Midbrain (tissue), 1 donor: ENCODE measurements at regions not wholly inside any gene's neighbourhood (a gene's known extent, or its start where the extent isn't known, plus 50 kb on each side); places are given as distances from the start of the nearest gene placed in this dataset.

Source experiments
- DNase-seq: peaks from one replicate; lab custom pipeline; 2025; lab: John Stamatoyannopoulos, UW

DNA sequence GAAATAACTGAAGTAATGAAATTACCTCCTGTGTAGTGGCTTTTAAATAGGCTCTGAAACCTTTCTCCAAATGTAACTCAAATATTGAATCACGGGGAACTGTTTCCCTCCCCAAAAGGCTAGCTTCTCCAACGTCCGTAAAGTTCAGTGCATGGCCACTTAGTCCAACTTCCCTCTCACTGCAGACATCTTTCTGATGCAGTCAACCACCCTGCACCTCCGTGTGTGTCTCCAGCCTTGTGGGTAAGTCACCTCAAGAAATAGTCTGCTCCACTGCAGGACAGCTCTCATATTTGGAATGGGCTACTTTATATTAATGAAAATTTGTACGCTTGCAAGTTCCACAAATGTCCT, 152.5 kb upstream of the CYRIA start:
- no peak for DNase-seq

DNA sequence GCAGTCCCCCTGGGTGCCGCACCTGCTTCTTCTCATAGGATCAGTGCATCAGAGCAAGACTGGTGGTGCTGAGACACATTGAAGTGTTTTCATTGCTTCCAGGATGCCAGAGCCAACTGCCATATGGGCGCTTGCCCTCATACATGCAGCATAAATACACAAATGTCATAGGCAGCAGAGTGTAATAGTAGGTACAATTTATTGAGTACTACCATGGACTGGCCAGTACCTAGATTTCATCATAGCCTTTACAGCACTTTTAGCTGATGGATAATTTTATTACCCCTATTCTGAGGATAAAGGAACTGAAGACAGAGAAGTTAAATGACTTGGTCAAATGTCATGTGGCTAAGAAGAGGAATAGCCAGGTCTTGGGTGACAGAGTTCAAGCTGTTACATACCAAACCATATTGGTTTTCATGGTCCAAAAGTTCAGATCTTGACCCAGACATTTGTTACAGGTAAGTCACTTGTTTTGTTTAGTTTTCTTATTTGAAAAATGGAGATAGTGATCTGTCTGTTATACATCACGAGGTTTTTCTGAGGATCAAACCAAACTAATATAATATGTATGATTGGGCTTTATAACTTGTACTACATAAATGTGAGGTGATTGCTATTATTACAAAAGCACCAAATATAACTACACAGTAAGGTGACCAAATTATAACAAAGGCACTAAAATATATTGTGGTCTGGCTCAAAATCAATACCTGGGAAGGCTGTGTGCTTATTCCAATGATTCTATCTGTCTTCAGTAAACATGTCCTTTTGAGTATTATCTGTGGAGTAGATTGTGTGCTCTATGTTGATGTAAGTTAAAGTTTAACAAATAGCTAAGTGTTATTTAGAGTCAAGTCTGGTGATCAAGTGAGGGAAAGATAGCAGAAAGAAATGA, 151.9 kb upstream of the CYRIA start:
- DNase-seq: no peak

DNA sequence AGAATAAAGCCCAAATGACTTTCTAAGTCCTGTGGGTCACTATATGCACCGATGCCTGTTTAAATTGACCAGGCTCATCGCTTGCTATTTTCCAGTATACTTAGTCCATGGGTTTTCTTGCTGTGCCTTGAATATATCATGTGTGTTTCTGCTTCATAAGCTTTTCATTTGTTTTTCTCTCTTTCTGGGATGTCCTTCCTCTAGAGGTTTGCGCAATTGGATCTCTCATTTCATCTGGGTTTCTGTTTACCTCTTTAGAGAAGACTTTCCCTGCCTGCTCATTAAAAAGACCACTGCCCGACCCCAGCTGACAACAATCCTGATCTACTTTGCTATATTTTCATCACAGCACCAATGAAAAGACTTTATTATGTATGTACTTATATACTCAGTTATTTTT, 150.9 kb upstream of the CYRIA start:
- no peak for DNase-seq

DNA sequence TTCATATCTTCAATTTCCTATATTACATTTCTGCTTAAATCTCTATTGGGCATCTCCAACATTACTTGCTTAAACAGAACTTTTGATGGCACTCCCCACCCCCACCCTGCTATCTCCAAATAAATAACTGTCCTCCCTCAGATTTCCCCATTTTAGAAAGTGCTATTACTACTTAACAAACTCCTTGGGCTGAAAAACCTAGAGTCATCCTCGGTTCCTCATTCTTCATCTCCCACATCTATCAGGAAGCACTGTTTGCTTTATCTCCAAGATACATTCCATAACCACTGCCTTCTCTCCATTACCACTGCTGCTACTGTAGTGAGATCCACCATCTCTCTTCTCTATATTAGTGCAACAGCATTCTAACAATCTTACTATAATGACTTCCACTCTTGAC, 150.4 kb upstream of the CYRIA start:
- no peak for DNase-seq

DNA sequence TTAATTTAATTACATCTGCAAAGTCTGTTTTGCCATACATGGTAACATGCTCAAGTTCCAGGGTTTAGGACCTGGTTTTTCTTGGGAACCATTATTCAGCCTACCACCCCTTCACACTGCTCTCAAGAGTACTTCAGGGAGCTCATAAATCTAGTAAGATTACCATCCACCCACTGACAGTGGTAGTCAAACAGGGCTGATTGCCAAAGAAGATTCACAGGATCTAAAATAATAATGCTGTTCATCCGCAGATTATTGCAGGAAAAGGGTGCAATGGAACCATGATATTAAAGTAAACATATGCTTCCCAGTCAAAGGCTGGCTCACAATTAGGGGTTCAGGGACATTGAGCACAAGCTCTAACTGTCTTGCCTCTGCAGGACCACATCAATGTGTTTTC, 148.0 kb upstream of the CYRIA start:
- DNase-seq: no peak

DNA sequence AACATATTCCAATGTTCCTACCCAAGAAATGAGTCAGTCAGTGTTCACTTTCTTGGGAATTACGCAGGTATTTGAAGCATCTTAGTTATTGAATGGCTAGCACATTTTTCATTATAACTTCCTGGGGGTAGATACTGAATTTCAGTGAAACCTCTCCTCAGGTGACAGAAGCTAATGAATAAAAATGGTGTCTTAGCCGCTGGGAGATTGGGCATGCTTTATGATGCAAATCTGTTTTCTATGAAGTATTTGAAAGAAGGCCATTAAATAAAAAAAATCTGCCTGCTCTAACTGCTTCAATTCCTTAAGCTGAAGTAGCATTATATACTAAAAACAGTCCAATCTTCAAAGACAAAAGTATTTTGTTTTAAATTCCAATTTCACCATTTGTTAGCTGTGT, 132.8 kb upstream of the CYRIA start:
- no peak for DNase-seq

DNA sequence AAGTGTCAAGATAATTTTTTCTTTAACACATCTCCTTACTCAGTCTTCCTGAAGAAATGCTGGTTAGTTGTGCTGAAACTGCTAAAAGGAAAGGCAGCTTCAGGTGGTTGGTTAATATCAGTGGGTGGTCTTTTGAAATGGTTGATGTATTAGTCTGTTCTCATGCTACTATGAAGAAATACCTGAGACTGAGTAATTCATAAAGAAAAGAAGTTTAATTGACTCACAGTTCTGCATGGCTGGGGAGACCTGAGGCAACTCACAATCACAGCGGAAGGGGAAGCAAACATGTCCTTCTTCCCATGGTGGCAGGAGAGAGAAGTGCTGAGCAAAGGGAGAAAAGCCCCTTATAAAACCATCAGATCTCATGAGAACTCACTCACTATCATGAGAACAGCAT, 125.9 kb upstream of the CYRIA start:
- no peak for DNase-seq

DNA sequence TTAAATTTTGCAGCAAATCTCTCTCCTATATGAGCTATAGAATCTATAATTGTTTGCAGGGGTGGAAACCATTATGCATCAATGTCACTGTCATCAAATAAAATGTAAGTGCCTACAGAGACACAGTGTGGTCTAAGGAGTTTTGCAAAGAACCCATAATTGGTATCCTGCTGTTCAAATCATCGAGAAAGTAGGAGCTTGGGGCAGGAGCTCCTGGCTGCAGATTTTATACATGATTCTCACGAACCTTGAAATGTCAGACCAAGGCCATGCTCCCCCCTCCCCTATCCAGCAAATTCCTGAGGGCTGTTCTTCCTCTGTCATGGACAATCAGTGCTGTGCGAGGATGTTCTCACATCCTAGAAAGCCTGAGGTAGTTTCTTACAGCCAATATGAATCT, 119.5 kb upstream of the CYRIA start:
- DNase-seq: no peak

DNA sequence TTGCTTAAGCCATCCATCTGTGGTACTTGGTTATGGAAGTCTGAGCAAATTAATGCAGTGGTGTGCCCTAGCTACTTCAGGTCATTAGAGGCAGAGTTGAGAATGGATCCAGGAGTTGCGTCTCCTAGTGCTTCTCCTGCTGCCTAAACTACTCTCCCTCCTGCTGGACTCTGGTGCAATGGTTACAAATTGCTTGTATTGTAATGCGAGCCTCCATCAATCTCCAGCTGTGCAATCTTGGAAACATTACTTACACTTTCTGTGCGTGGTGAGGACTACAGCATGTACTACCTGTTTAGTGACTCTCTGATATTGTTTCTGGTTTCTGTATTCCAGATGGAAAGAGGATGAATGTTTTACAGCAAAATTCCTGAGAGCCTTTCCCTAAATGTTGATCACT, 119.0 kb upstream of the CYRIA start:
- no peak for DNase-seq

DNA sequence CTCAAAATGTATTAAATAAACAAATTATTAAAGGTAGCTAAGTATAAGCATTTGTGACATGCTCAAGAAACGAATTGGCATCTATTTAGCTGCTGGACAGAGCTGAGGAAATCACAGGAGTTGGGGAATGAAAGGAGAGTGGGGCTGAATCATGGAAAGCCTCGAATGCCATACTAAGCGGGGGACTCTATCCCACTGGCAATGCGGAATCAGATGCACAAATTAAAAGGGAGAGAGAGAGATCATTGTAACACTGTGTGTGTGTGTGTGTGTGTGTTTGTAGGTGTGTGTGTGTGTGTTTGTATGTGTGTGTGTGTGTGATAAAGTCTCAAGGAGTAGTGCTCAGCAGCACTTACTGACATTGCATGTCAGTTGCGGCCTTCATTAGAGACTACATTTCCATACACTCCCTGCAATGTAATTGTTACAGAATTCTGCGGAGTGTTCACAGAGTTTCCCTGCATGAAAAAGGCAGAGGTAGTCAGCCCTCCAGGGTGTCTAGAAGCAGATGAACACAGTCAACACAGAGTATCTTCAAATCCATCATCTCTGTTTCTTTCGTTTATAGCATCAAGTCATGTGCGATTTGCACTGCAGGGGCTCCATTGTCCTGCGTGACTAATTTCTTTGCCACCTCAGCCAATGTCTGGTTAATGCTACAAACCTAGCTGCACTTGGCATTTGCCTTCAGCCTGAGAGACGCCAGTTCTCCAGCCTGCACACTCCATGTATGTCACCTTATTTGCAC, 111.7 kb upstream of the CYRIA start:
- DNase-seq: no peak

DNA sequence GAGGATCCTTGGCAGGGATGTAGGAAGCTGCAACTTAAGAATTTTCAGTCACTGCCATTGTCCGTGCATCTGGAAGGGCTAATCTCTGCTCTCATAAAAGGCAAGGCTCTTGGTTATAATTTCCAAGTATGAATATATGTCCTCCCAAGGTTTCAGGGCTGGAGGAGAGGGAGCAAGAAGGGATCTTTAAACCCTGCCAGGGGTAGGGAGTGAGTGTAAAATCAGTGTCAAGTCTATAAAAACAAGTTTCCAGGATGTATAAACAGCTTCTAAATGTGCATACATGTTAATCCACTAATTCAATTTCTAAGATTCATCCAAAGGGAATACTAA, 110.2 kb upstream of the CYRIA start:
- no peak for DNase-seq

DNA sequence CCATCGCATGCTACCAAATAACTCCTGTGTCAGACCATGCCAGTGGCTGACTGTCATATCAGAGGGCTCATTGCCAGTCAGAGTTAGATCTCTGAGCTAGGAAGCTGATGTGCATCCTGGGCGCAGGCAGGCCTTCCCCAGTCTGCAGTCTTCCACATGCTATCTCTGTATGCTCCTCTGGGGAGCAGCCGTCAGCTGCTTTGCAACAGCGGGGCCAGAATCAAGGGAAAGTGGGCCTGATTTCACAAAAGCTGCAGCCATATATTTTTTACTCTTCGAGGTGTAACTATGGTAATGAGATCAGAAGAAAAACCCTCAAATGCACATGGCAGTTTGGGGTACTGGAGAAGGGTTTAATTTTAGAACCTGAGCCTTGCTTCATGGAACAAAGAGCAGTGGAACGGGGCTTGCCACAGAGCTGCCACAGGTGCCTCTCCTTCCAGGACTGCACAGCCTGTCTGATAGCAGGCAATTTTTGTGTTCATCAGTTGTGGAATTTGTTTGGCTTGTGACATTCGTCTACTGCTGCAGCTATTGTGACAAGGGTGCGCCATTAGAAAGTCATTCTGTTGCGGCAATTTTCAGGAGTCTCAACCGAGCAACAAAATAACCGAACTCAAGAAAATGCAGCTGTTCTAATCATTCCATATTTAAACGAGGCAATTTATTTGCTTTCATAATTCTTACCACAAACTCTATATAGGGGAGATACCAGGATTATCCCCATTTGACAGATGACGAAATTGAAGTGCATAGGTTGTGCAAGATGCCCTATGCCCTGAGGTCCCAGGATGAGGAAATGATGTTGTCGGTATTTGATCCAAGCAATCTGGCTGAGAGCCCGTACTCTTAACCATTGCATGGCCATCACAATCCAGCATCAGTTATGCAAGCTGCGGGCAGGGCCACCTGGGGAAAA, 109.6 kb upstream of the CYRIA start:
- peak; percentile 24 for DNase-seq

DNA sequence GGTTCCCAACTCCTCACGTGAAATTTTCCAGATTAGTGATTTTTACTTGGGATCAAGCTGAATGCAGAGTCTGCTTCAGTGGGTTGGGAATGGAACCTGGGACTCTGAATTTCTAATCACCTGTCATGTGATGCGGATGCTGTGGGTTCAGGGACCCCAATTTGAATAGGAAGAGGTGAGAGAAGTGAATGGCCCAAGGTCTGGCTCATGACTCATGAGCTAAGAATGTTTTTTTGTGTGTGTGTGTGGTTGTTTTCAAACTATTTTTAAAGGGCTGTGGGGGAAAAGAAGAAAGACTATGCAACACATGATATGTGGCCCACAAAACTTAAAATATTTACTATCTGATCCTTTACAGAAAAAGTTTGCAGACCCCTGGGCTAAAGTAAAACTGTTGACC, 108.5 kb upstream of the CYRIA start:
- no peak for DNase-seq

DNA sequence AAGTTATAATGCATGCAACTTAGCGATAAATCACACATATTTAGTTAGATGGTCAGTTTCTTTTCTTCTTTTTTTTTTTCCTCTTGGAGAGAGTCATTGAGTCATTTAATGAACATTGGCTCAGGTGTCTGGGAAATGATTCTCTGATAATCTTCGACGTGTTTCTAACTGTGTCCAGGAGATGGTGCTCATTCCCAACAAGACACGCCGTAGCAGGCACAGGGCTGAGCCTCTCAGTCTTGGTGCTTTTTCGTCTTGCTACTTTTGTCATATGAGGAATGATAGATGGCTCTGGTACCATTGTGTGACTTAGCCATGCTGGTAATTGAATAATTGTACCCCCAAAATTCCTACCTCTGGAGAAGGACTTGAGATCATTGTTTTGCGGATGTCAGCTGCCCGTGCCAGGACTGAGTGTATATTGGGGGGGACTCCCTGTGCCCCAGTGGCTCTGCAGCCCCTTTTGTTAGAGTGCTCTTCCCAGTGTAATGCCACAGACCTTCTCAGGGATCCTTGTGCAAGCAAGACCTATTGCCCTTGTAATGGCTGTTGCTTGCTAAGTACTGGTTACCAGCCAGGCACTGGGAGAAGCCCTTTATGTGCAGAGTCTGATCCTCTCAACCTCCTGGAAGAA, 107.6 kb upstream of the CYRIA start:
- DNase-seq: peak; percentile 66

DNA sequence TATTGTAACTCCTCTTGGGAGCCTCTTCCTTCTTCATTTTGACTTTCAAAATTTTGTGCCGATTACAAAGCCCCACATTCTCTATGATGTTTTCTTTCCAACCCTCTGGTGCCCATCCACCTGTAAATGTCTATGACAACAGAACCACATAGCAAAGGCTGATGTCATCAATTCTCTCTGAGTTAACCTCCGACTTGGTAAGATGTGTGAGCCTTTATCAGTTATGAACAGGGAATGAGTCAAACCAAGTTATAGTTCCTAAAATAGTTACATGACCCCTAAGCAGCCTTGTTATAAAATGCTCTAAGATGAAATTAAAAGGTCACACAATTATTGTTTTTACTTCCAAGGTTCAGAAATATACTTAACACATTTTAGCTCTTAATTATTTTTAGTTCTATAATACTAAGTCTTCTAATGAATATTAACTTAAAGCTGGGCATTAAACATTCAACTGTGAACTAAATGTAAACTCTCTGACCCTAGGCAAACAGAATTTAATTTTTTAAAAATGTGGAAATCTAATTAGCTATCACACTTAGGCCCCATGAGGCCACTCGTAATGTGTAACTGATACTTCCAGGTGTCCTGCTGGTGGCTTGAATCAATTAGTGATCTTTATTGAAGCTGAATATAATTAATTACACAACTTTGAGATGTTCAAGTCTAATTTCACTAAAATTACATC, 102.3 kb upstream of the CYRIA start:
- DNase-seq: no peak

DNA sequence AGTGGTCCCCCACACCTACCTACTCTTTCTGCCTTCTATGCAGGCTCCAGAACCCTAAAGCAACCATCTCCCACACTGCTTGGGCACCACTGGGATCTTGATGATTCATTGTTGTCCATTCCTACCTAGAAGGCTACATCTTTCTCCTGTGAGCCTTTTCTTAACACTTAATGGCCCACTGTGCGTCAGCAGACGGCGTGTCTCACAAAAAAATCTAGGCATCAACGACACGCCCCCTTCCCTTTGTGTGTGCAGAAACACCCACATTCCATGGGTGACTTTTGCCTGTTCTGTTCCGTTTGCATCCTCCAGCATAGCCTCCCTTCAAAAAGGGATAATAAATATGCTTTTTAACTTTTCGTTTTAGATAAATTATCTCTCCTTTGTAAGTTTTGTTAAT, 99.7 kb upstream of the CYRIA start:
- DNase-seq: no peak

DNA sequence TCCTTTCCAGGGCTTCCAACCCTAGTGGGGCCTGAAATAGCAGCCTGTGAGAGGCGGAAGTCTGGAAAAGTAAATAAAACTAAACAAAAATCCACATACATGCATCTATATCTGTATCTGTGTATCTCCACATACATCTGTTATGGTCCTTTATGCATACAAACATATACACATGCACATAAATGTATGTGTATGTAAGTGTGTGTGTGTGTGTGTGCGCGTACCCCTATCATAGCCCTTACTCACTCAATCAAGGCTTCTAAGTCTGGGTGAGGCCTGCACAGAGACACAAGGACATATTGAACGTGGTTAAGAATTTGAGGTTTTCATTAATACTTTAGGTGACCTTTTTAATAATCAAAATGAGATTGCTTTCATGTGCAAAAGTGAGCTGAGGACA, 98.9 kb upstream of the CYRIA start:
- no peak for DNase-seq

DNA sequence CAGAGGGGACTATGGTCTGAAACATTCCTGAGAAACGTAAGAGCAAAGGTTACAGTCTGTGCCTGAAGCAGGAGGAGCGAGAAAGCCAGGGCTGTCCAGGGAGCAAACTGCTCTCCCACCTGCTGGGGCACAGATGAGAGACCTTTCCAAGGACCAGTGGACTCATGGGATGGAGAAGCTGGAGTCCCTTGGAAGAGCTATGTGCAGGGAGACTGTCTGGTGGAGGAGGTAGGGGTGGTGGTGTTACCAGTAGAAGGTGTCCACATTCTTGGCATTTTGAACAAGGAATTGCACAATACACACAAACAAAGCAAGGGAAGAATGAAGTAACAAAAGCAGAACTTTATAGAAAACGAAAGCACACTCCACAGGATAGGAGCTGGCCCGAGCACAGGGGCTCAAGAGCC, 97.9 kb upstream of the CYRIA start:
- no peak for DNase-seq

DNA sequence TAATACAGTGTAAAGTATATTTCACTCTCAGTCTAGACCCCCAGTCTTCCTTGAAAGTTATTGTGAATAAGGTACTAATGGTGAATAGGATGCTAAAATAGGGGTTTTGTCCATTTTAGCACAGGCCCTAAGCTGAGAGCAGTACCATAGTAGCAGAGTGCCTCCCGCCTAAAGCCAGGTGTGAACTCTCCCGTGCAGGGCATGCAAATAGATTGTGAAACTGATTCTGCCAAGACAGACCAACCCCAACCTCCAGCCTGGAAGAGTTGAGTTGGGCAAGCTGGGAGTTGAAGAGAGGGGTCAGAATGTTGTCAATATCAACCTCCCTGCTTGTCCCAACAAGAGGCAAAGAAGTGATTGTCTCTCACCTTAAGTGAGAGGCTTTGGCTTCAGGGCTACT, 97.4 kb upstream of the CYRIA start:
- no peak for DNase-seq

DNA sequence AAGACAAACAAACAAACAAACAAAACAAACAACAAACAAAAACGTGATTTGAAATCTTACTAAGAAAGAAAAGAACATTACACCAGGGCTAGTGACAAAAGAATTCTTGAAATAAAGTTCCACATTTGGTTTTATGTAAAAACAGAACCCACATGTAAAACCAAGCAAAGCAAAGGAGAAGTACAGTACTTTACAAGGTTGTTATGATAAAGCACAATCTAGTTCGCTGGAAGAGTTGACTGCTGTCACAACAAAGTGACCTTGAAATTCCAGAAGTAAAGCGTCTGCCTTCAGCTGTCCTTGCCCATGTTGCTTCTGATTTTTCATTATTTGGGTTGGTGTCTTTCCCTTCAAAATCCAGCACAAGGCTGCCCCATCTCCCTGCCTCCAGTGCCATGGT, 94.8 kb upstream of the CYRIA start:
- DNase-seq: no peak

DNA sequence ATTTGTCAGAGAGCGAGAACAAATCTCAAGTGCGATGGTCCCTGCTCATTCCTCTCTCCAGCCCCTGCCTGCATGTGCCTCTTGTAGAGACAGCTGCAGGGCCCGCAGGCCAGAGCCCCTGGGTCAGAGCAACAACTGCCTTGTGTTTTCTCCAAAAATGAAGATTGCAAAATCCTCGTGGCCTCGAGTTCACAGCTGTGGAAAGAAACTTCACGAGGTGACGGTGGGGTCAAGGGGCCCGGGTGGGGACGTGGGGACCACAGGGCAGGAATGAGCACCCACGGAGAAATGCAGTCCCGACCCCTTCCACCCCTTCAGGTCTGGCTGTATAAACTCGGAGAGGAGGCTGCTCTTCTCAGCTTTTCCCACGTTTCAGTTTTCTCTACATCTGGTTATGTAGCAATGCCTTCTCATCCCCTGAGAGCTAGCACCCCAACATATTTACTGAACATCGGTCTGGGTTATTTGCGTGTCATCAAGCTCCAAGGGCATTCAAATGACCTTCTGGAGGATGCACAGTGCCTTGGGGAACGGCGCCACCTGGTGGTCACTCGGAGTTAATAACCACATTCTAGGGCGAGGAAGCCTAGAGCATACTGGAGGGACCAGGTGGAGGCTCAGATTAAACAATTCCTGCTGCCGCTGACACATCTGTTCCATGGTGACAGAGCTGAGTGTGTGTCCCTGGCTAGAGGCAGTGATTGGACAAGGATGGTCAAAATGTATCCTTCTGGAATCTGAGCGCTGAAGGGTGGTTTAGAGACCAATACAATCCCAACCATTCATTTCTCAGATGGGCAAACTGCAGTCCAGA, 91.4 kb upstream of the CYRIA start:
- DNase-seq: peak; percentile 77
